CD14-positive monocyte (primary cell): ENCODE measurements at regions not wholly inside any gene's neighbourhood (a gene's known extent, or its start where the extent isn't known, plus 50 kb on each side); places are given as distances from the start of the nearest gene placed in this dataset.

Source experiments
- DNase-seq, 3 donors: peaks; one replicate each; pipeline ENCODE4 v3.0.0-alpha.2; 2011 to 2022
- H2AFZ ChIP-seq: 2 replicates; pipeline ENCODE4 v1.6.0; 2012; ENCODE audit warnings: mild to moderate bottlenecking, low read depth, low read length, inconsistent platforms; ENCODE audit not compliant: insufficient read depth, poor library complexity, severe bottlenecking
- H3K27ac ChIP-seq, 2 donors: 1 replicate in 1 of 2; 2 replicates in 1 of 2; pipeline ENCODE4 v1.5.1; 2012 to 2013; ENCODE audit warnings: low read length in 2 of 2, control low read depth in 1 of 2, inconsistent platforms in 1 of 2, low read depth in 1 of 2, mild to moderate bottlenecking in 1 of 2
- H3K27me3 ChIP-seq, 2 donors: one replicate each; pipeline versions ENCODE4 v1.6.0 to v1.6.1; 2011 to 2013; ENCODE audit warnings: low read length in 2 of 2; ENCODE audit not compliant: control insufficient read depth in 2 of 2, insufficient read depth in 2 of 2
- H3K36me3 ChIP-seq, 2 donors: replicated peaks in 1 of 2; 1 replicate in 1 of 2; 2 replicates in 1 of 2; pipeline versions ENCODE4 v1.5.1 to v1.6.1; 2012 to 2013; ENCODE audit warnings: low read length in 2 of 2, control low read depth in 1 of 2, inconsistent platforms in 1 of 2, mild to moderate bottlenecking in 1 of 2; ENCODE audit not compliant: insufficient read depth in 2 of 2, control insufficient read depth in 1 of 2
- H3K4me1 ChIP-seq, 2 donors: 1 replicate in 1 of 2; 2 replicates in 1 of 2; pipeline versions ENCODE4 v1.5.1 to v1.6.1; 2012 to 2013; ENCODE audit warnings: low read length in 2 of 2, control low read depth in 1 of 2, inconsistent platforms in 1 of 2, mild to moderate bottlenecking in 1 of 2, moderate library complexity in 1 of 2; ENCODE audit not compliant: insufficient read depth in 2 of 2, control insufficient read depth in 1 of 2
- H3K4me2 ChIP-seq: replicated peaks from 2 replicates; pipeline ENCODE3; 2012; ENCODE audit warnings: low read length, moderate library complexity, mild to moderate bottlenecking; ENCODE audit not compliant: poor library complexity, severe bottlenecking; ENCODE audit errors: extremely low read depth
- H3K4me3 ChIP-seq, 3 experiments: fragments of 200-600 bp in 1 of 3; sonication (generic) in 1 of 3; replicated peaks in 1 of 3; 1 replicate in 2 of 3; 2 replicates in 1 of 3; pipeline ENCODE4 v1.5.1; 2011 to 2013; ENCODE audit warnings: low read length in 3 of 3, mild to moderate bottlenecking in 3 of 3, control low read depth in 2 of 3, low read depth in 2 of 3, inconsistent platforms in 1 of 3, moderate library complexity in 1 of 3
- H3K79me2 ChIP-seq: 2 replicates; pipeline ENCODE4 v1.6.0; 2012; ENCODE audit warnings: mild to moderate bottlenecking, control low read depth, inconsistent platforms, low read length, moderate library complexity; ENCODE audit not compliant: insufficient read depth
- H3K9ac ChIP-seq: 2 replicates; pipeline ENCODE4 v1.6.0; 2017; ENCODE audit warnings: low read length, mild to moderate bottlenecking; ENCODE audit not compliant: insufficient read depth, poor library complexity, severe bottlenecking
- H3K9me3 ChIP-seq, 2 donors: replicated peaks in 1 of 2; 1 replicate in 1 of 2; 2 replicates in 1 of 2; pipeline versions ENCODE4 v1.5.1 to v1.6.1; 2012 to 2013; ENCODE audit warnings: low read length in 2 of 2, control low read depth in 1 of 2; ENCODE audit not compliant: control insufficient read depth in 1 of 2, insufficient read depth in 1 of 2
- H4K20me1 ChIP-seq: 2 replicates; pipeline ENCODE4 v1.6.0; 2012; ENCODE audit warnings: mild to moderate bottlenecking, low read length, control low read depth, moderate library complexity; ENCODE audit not compliant: insufficient read depth
- H3K27ac Mint-ChIP-seq, 7 donors: one replicate each; pipeline ENCODE4 v1.8.0; 2020; ENCODE audit warnings: mild to moderate bottlenecking in 7 of 7, mixed read lengths in 7 of 7, moderate library complexity in 6 of 7, inconsistent platforms in 2 of 7
- H3K27me3 Mint-ChIP-seq, 3 donors: one replicate each; pipeline ENCODE4 v1.8.0; 2021 to 2022; ENCODE audit warnings: low read depth in 3 of 3, mild to moderate bottlenecking in 3 of 3, mixed read lengths in 3 of 3, moderate library complexity in 3 of 3, inconsistent platforms in 1 of 3
- H3K36me3 Mint-ChIP-seq, 2 donors: one replicate each; pipeline ENCODE4 v1.8.0; 2020; ENCODE audit warnings: mixed read lengths in 2 of 2, inconsistent platforms in 1 of 2, mild to moderate bottlenecking in 1 of 2
- H3K4me1 Mint-ChIP-seq: one replicate; pipeline ENCODE4 v1.8.0; 2020; ENCODE audit warnings: mild to moderate bottlenecking, mixed read lengths
- H3K4me3 Mint-ChIP-seq, 2 donors: one replicate each; pipeline ENCODE4 v1.8.0; 2020; ENCODE audit warnings: mild to moderate bottlenecking in 2 of 2, mixed read lengths in 2 of 2, moderate library complexity in 1 of 2
- H3K9me3 Mint-ChIP-seq, 7 donors: one replicate each; pipeline ENCODE4 v1.8.0; 2020 to 2022; ENCODE audit warnings: mixed read lengths in 7 of 7, mild to moderate bottlenecking in 6 of 7, moderate library complexity in 6 of 7, inconsistent platforms in 2 of 7
- CTCF ChIP-seq: fragments of 200-600 bp; IDR thresholded peaks from one replicate; pipeline ENCODE4 v1.8.0; 2022; ENCODE audit warnings: antibody characterized with exemption, mild to moderate bottlenecking
- WGBS: methylation state at CpG from one replicate; pipeline ENCODE4 v1.1.5; 2013; ENCODE audit warnings: missing lambda C conversion rate; ENCODE audit not compliant: insufficient coverage; 5-methylcytosine and 5-hydroxymethylcytosine counted together
- intact Hi-C, 2 donors: fragments of 100-400 bp; cut with micrococcal nuclease; formaldehyde crosslinking; loops; one replicate each; pipeline versions ENCODE4 v1.15.0 to v1.15.1; 2023

DNA sequence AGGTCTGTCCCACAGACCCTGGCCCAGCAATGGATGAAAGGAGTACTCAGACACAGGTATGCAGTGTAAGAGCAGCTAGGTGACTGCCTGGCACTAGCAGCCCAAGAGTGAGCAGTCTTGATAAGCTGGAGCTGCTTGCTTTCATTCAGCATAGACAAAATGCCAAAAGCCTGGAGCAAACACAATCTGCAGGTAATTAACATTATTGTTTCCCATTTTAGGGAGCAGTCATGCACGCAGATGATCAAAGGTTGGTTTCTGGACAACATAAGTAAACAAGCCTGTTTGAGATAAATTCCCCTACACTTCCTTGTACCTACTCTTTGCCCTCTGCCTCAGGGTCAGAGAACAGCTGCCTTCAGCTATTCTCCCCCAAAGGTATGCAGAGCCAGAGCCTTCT lies 73.7 kb upstream of the MSTN start:
- Histone ChIP-seq H3K4me1 (no peaks in the 10 kb centered on the region), H3K27ac (no peak overlapping the region), H2AFZ (no peak overlapping the region), H3K4me2 (no peak overlapping the region), H3K9me3 (peaks cover 8 to 10% of the 10 kb centered on the region in 2 donors), H3K4me3 (no peak overlapping the region), H3K36me3 (no peaks in the 10 kb centered on the region), H4K20me1 (no peaks in the 10 kb centered on the region), H3K27me3 (no peaks in the 10 kb centered on the region), H3K79me2 (no peaks in the 10 kb centered on the region), H3K9ac (no peak overlapping the region)
- no peak for DNase-seq
- 100% methylated on average over 1 of the region's 1 CpG for WGBS
- Mint-ChIP-seq H3K4me1 (no peaks in the 10 kb centered on the region), H3K27ac (no peak overlapping the region), H3K9me3 (peaks cover 3 to 17% (median 10%) of the 10 kb centered on the region in 7 donors), H3K36me3 (no peaks in the 10 kb centered on the region), H3K4me3 (no peak overlapping the region), H3K27me3 (peaks cover 0 to 4% (median 0%) of the 10 kb centered on the region in 3 donors)
- no peak for TF ChIP-seq CTCF
- intact Hi-C loops: no loop called here

- no peak overlapping the region for H3K27ac Mint-ChIP-seq
- intact Hi-C loops: no loop called here
Measured at GRCh38 chr2:190129421-190130199, 67.1 kb upstream of the MSTN start.

More at GRCh38 chr2:190129421-190130199, 67.1 kb upstream of the MSTN start:
- no peak for DNase-seq
- H3K4me3 Mint-ChIP-seq: no peak overlapping the region
- H3K9me3 ChIP-seq: no peaks in the 10 kb centered on the region
- no peaks in the 10 kb centered on the region for H3K27me3 ChIP-seq
- TF ChIP-seq CTCF: no peak
- H3K36me3 Mint-ChIP-seq: no peaks in the 10 kb centered on the region
- no peak overlapping the region for H2AFZ ChIP-seq
- H3K36me3 ChIP-seq: no peaks in the 10 kb centered on the region
- H3K27ac ChIP-seq: no peak overlapping the region
- no peak overlapping the region for H3K9ac ChIP-seq
- H3K4me1 ChIP-seq: no peaks in the 10 kb centered on the region
- no peaks in the 10 kb centered on the region for H3K4me1 Mint-ChIP-seq
- H3K27me3 Mint-ChIP-seq: peaks cover 0 to 2% (median 0%) of the 10 kb centered on the region in 3 donors
- no peak overlapping the region for H3K4me2 ChIP-seq
- WGBS: 90% methylated on average over 1 of the region's 1 CpG
- peaks cover 0 to 4% (median 0%) of the 10 kb centered on the region in 7 donors for H3K9me3 Mint-ChIP-seq
- H3K79me2 ChIP-seq: no peaks in the 10 kb centered on the region
- H3K4me3 ChIP-seq: no peak overlapping the region
- no peaks in the 10 kb centered on the region for H4K20me1 ChIP-seq
